ENCODE measurements at regions not wholly inside any gene's neighbourhood (a gene's known extent, or its start where the extent isn't known, plus 50 kb on each side); places are given as distances from the start of the nearest gene placed in this dataset.

DNA sequence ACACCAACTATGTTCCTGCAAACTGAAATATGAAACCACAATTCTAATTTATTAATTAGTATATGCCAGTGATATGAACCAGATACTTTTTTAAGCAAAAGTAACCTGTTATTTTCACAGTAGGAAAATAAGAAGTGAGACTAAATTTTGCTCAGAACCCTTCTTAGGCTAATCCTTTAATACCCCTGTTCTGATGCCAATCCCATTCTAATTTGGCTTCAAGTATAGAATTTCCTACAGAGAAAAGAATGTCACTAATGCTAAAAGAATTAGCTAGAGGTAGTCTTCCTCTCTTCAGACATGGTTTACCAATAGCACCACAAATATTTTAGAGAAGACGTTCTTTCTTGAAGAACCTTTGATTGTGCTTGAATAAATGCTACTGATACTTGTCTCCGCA is 758.4 kb downstream of the FLRT2 start:
- Histone ChIP-seq H4K20me1 (ENCODE audit: insufficient read depth, poor library complexity, severe bottlenecking) (no peaks in the 10 kb centered on the region), H3K4me2 (no peak overlapping the region), H3K4me1 (ENCODE audit: insufficient read depth) (no peaks in the 10 kb centered on the region), H3K27ac (no peak overlapping the region), H3K27me3 (no peaks in the 10 kb centered on the region), H3K79me2 (no peaks in the 10 kb centered on the region), H2AFZ (no peak overlapping the region), H3K4me3 (no peak overlapping the region), H3K36me3 (replicated peaks; ENCODE audit: insufficient read depth, low read depth) (no peaks in the 10 kb centered on the region), H3K9me3 (ENCODE audit: low read depth) (no peaks in the 10 kb centered on the region), H3K9me2 (replicated peaks; ENCODE audit: insufficient read depth) (no peaks in the 10 kb centered on the region)
- TF ChIP-seq EZH2 (IDR thresholded peaks at IDR 0.05; ENCODE audit: borderline replicate concordance) (no peak), EZH2phosphoT487 (IDR thresholded peaks at IDR 0.05; ENCODE audit: low read depth, severe bottlenecking, unreplicated experiment) (no peak)
- TF ChIP-seq, protein P1, sequence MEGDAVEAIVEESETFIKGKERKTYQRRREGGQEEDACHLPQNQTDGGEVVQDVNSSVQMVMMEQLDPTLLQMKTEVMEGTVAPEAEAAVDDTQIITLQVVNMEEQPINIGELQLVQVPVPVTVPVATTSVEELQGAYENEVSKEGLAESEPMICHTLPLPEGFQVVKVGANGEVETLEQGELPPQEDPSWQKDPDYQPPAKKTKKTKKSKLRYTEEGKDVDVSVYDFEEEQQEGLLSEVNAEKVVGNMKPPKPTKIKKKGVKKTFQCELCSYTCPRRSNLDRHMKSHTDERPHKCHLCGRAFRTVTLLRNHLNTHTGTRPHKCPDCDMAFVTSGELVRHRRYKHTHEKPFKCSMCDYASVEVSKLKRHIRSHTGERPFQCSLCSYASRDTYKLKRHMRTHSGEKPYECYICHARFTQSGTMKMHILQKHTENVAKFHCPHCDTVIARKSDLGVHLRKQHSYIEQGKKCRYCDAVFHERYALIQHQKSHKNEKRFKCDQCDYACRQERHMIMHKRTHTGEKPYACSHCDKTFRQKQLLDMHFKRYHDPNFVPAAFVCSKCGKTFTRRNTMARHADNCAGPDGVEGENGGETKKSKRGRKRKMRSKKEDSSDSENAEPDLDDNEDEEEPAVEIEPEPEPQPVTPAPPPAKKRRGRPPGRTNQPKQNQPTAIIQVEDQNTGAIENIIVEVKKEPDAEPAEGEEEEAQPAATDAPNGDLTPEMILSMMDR (IDR thresholded peaks at IDR 0.05; ENCODE audit: poor library complexity) = no peak
- 93% methylated on average over 2 of the region's 2 CpGs for WGBS (ENCODE audit: low lambda C conversion rate, missing lambda C conversion rate)
- DNase-seq (ENCODE audit: low spot score) = no peak

DNA sequence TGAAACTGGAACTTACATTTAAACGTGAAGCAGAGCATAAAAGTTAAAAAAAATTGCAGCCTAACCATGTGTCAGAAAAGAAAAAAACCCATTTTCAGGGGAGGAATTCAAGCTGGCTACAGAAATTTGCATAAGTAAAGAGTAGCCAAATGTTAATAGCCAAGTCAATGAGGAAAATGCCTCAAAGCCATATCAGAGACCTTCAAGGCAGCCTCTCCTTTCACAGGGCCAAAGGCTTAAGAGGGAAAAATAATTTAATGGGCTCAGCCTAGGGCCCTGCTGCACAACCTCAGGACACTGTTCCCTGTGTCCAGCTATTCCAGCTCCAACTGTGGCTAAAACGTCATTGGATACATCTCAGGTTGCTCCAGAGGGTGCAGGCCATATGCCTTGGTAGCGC is 749.5 kb downstream of the FLRT2 start:
- Histone ChIP-seq H3K9me3 (ENCODE audit: low read depth) (no peaks in the 10 kb centered on the region), H3K4me3 (no peak overlapping the region), H4K20me1 (ENCODE audit: insufficient read depth, poor library complexity, severe bottlenecking) (no peaks in the 10 kb centered on the region), H3K27me3 (no peaks in the 10 kb centered on the region), H3K4me1 (ENCODE audit: insufficient read depth) (no peaks in the 10 kb centered on the region), H3K27ac (no peak overlapping the region), H3K79me2 (no peaks in the 10 kb centered on the region), H3K9me2 (replicated peaks; ENCODE audit: insufficient read depth) (no peaks in the 10 kb centered on the region), H3K36me3 (replicated peaks; ENCODE audit: insufficient read depth, low read depth) (no peaks in the 10 kb centered on the region), H2AFZ (no peak overlapping the region), H3K4me2 (no peak overlapping the region)
- 80% methylated on average over 3 of the region's 3 CpGs for WGBS (ENCODE audit: low lambda C conversion rate, missing lambda C conversion rate)
- TF ChIP-seq EZH2 (IDR thresholded peaks at IDR 0.05; ENCODE audit: borderline replicate concordance) (no peak), EZH2phosphoT487 (IDR thresholded peaks at IDR 0.05; ENCODE audit: low read depth, severe bottlenecking, unreplicated experiment) (no peak)
- TF ChIP-seq, protein P1 (IDR thresholded peaks at IDR 0.05; ENCODE audit: poor library complexity) = no peak
- no peak for DNase-seq (ENCODE audit: low spot score)

DNA sequence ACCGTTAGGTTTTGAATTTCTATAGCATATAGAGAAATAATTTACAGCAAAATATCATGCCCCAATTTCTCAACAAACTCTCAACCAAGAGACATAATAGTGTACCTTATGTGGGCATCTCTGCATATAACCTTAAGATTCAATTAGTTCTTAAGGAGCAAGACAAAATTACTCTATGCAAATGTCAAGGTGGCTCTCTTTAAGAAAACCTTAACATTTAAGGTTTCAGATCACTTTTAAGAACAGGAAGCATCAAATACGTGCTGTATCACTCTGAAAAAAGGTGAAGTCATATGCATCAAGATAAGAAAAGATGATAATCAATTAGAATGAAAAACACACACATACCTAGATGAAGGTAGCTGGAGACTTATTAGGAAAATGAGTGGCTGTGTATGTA is 728.0 kb downstream of the FLRT2 start:
- H3K27ac ChIP-seq = no peak overlapping the region
- H4K20me1 ChIP-seq (ENCODE audit: insufficient read depth, poor library complexity, severe bottlenecking) = no peaks in the 10 kb centered on the region
- DNase-seq (ENCODE audit: low spot score) = no peak
- no peaks in the 10 kb centered on the region for H3K4me1 ChIP-seq (ENCODE audit: insufficient read depth)
- H3K9me2 ChIP-seq (replicated peaks; ENCODE audit: insufficient read depth) = no peaks in the 10 kb centered on the region
- no peak overlapping the region for H2AFZ ChIP-seq
- H3K79me2 ChIP-seq = no peaks in the 10 kb centered on the region
- no peaks in the 10 kb centered on the region for H3K36me3 ChIP-seq (replicated peaks; ENCODE audit: insufficient read depth, low read depth)
- H3K4me2 ChIP-seq = no peak overlapping the region
- H3K9me3 ChIP-seq (ENCODE audit: low read depth) = no peaks in the 10 kb centered on the region
- TF ChIP-seq EZH2phosphoT487 (IDR thresholded peaks at IDR 0.05; ENCODE audit: low read depth, severe bottlenecking, unreplicated experiment) (no peak), EZH2 (IDR thresholded peaks at IDR 0.05; ENCODE audit: borderline replicate concordance) (no peak)
- TF ChIP-seq, protein P1 (IDR thresholded peaks at IDR 0.05; ENCODE audit: poor library complexity) = no peak
- WGBS (ENCODE audit: low lambda C conversion rate, missing lambda C conversion rate) = 82% methylated on average over 2 of the region's 2 CpGs
- no peak overlapping the region for H3K4me3 ChIP-seq
- no peaks in the 10 kb centered on the region for H3K27me3 ChIP-seq

DNA sequence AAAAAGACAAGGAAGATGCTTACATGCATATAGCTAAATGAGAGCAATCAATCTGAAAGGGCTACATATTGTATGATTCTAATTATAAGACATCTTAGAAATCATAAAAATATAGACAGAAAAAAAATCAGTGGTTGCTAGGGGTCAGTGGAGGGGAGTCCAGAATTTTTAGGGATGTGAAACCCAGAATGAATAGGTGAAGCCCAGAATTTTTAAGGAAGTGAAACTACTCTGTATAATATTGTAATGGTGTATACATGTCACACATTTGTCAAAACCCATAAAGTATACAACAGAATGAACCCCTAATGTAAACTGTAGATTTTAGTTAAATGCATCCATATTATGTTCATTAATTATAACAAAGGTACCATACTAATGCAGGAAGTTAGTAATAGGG is 713.2 kb downstream of the FLRT2 start:
- H3K27ac ChIP-seq = no peak overlapping the region
- DNase-seq (ENCODE audit: low spot score) = no peak
- H2AFZ ChIP-seq = no peak overlapping the region
- no peaks in the 10 kb centered on the region for H3K27me3 ChIP-seq
- no peak for TF ChIP-seq EZH2phosphoT487 (IDR thresholded peaks at IDR 0.05; ENCODE audit: low read depth, severe bottlenecking, unreplicated experiment)
- TF ChIP-seq EZH2 (IDR thresholded peaks at IDR 0.05; ENCODE audit: borderline replicate concordance) = no peak
- TF ChIP-seq, protein P1 (IDR thresholded peaks at IDR 0.05; ENCODE audit: poor library complexity) = no peak
- no peaks in the 10 kb centered on the region for H3K79me2 ChIP-seq
- no peaks in the 10 kb centered on the region for H4K20me1 ChIP-seq (ENCODE audit: insufficient read depth, poor library complexity, severe bottlenecking)
- H3K4me1 ChIP-seq (ENCODE audit: insufficient read depth) = no peaks in the 10 kb centered on the region
- H3K36me3 ChIP-seq (replicated peaks; ENCODE audit: insufficient read depth, low read depth) = no peaks in the 10 kb centered on the region
- H3K4me3 ChIP-seq = no peak overlapping the region
- no peaks in the 10 kb centered on the region for H3K9me2 ChIP-seq (replicated peaks; ENCODE audit: insufficient read depth)
- H3K9me3 ChIP-seq (ENCODE audit: low read depth) = no peaks in the 10 kb centered on the region
- H3K4me2 ChIP-seq = no peak overlapping the region

All from hepatocyte (in vitro differentiated cells).